ENCODE measurements at regions not wholly inside any gene's neighbourhood (a gene's known extent, or its start where the extent isn't known, plus 50 kb on each side); places are given as distances from the start of the nearest gene placed in this dataset.

DNA sequence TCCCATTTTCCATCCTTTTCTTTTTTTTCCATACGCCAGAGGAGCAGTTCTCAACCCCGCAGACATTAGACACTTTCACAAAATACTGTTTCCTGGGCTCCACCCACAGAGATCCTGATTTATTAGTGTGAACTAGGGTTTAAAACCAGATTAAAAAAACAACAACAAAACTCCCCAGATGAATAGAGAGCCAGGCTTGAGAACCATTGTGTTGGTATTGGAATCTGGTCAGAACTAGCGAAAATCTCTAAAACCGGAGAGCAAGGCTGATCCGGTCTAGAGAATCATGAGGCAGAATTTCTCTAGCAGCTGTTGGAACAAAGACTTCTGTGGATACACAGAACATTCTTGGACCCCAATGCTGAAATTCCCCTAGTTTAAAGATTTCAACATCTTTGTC is 173.0 kb downstream of the PCSK1 start:
- DNase-seq (ENCODE audit: low spot score in 2 of 2): no peak
- WGBS, 2 donors: 89 to 91% methylated on average over 5 of the region's 5 CpGs
- H3K4me3 ChIP-seq (ENCODE audit: low read depth, poor library complexity, severe bottlenecking): no peak overlapping the region
- intact Hi-C loops (cut with DNase I; ENCODE audit: low total_unique reads): no loop called here
- TF ChIP-seq, protein P1, sequence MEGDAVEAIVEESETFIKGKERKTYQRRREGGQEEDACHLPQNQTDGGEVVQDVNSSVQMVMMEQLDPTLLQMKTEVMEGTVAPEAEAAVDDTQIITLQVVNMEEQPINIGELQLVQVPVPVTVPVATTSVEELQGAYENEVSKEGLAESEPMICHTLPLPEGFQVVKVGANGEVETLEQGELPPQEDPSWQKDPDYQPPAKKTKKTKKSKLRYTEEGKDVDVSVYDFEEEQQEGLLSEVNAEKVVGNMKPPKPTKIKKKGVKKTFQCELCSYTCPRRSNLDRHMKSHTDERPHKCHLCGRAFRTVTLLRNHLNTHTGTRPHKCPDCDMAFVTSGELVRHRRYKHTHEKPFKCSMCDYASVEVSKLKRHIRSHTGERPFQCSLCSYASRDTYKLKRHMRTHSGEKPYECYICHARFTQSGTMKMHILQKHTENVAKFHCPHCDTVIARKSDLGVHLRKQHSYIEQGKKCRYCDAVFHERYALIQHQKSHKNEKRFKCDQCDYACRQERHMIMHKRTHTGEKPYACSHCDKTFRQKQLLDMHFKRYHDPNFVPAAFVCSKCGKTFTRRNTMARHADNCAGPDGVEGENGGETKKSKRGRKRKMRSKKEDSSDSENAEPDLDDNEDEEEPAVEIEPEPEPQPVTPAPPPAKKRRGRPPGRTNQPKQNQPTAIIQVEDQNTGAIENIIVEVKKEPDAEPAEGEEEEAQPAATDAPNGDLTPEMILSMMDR (IDR thresholded peaks at IDR 0.05): no peak
- no peak for TF ChIP-seq POLR2A (IDR thresholded peaks at IDR 0.05)

DNA sequence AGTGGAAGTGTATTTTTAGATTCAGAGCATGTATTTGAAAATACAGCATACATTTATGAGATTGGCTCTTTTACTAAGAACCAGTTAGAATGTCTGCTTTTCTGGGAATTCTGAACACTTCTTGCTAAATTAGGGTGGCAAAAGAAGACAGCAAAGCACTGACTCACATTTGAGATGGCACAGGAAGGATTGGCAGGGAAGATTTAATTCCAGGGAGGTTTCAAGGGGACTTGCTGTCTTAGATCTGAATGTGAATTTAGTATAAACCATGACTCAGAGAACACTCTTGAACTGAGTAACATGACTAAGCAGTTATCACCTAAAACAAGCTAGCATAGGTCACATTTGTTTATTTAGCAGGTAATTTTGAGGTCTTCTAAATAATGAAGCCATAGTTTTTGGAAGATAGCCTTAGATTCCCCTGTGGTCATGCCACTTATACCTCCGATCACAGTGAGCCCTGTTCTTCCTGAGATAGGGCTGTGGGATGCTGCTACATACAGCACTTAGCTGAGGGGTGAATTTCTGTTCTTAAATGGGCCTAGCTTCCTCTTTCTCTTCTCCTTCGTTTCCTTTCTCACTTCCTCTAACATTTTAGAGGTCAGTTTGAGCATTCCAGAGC is 173.8 kb downstream of the PCSK1 start:
- intact Hi-C loops (cut with DNase I; ENCODE audit: low total_unique reads): no loop called here
- WGBS, 2 donors: 73 to 77% methylated on average over 2 of the region's 2 CpGs
- TF ChIP-seq POLR2A (IDR thresholded peaks at IDR 0.05): no peak
- TF ChIP-seq, protein P1 (IDR thresholded peaks at IDR 0.05): no peak
- DNase-seq (ENCODE audit: low spot score in 2 of 2): no peak
- H3K4me3 ChIP-seq (ENCODE audit: low read depth, poor library complexity, severe bottlenecking): no peak overlapping the region

DNA sequence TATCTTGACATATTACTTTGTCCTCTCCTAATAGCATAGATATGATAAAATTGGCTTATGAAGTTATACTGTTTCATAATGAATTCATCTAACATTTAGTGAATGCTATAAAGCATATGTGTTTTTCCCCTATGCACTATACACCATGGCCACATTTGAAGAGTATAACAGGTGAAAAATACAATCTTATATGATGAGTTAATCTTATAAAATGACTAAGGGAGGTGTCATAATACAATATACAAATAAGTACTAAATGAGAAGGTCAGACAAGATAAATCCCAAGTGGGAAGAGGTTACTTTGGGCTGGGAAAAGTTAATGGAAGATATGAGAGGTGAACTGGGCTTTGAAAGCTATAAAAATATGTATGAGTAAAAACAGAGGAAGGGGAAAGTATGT is 174.4 kb downstream of the PCSK1 start:
- H3K4me3 ChIP-seq (ENCODE audit: low read depth, poor library complexity, severe bottlenecking): no peak overlapping the region
- intact Hi-C loops (cut with DNase I; ENCODE audit: low total_unique reads): no loop called here
- TF ChIP-seq, protein P1 (IDR thresholded peaks at IDR 0.05): no peak
- no peak for DNase-seq (ENCODE audit: low spot score in 2 of 2)

DNA sequence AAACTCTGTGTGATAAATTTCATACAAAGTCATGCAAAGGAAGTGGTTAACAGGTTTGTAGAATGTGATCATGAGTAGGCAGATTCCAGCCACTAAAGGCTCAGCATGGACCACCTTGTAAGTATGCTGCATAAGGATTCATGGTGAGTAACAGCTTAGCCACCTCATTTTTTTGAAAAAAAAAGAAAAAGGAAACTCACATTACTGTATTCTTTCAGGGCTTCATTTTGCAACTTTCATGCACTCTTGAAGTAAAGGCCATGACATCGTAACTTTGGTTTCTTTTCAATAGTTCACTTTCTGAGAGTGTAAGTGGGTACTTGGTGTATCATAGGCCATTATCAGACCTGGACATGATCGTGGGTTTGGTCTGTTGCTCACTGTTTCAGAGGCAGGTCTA is 175.1 kb downstream of the PCSK1 start:
- DNase-seq (ENCODE audit: low spot score in 2 of 2): no peak
- TF ChIP-seq, protein P1 (IDR thresholded peaks at IDR 0.05): no peak
- no peak for TF ChIP-seq POLR2A (IDR thresholded peaks at IDR 0.05)
- intact Hi-C loops (cut with DNase I; ENCODE audit: low total_unique reads): no loop called here
- H3K4me3 ChIP-seq (ENCODE audit: low read depth, poor library complexity, severe bottlenecking): no peak overlapping the region
- WGBS, 2 donors: 86 to 96% methylated on average over 2 of the region's 2 CpGs

DNA sequence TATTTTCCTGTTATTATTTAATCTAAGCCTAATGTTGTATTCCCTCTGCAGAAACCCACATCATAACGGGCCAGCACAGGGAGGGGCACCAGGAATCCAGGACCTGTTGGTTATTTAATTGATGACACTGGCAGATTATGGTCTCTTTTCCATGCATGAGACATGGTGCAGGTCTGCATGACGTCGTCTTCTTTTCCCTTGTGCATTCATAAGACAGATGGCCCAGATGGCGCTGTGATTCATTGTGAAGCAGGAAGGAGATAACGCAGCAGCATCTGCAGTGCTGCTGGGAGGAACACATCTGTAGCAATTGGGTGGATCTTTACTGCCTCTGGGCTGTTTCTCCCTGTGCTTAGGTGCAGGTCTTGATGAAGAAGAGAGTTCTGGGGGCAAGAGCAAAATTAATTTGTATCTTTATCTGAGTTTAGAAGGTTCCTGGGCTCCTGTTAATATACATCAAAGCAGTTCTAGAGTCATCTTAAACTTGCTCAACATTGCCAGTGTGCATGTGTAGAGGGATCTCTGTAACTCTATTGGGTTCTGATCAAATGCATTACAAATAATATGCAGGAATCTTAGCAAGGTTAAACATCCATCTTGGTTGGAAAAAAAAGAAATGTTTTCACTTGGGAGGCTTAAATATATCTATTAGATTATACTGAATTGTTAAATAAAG is 176.1 kb downstream of the PCSK1 start:
- WGBS, 2 donors: 40 to 42% methylated on average over 5 of the region's 5 CpGs
- no peak for DNase-seq (ENCODE audit: low spot score in 2 of 2)
- intact Hi-C loops (cut with DNase I; ENCODE audit: low total_unique reads): no loop called here
- TF ChIP-seq, protein P1 (IDR thresholded peaks at IDR 0.05): no peak
- TF ChIP-seq POLR2A (IDR thresholded peaks at IDR 0.05): no peak
- no peak overlapping the region for H3K4me3 ChIP-seq (ENCODE audit: low read depth, poor library complexity, severe bottlenecking)

Measured in lower leg skin (tissue), 4 donors.